Caco-2 (cell line): ENCODE measurements at regions not wholly inside any gene's neighbourhood (a gene's known extent, or its start where the extent isn't known, plus 50 kb on each side); places are given as distances from the start of the nearest gene placed in this dataset.

Source experiments
- BruUV-seq: library from RNA; stranded (reverse); fragments of 400-500 nt; replicated peaks from 2 replicates; lab custom pipeline; 2021; lab: Mats Ljungman, UMichigan
- CTCF ChIA-PET: fragments of 300-600 bp; sonication (Branson Sonifier 250); formaldehyde crosslinking; loops from one replicate; lab custom pipeline; 2022; ENCODE audit warnings: antibody characterized with exemption; lab: Charles Lee
- POLR2A ChIA-PET: fragments of 300-600 bp; sonication (Branson Sonifier 250); formaldehyde crosslinking; loops from one replicate; lab custom pipeline; 2022; ENCODE audit warnings: antibody characterized with exemption; lab: Charles Lee
- DNase-seq, 2 experiments: peaks; one replicate each; pipeline versions ENCODE4 v3.0.0 to v3.0.0-alpha.2; 2020 to 2022
- H3K27me3 ChIP-seq: replicated peaks from 2 replicates; pipeline ENCODE4 v1.6.0; 2011; ENCODE audit warnings: low read length; ENCODE audit not compliant: control insufficient read depth, insufficient read depth
- H3K36me3 ChIP-seq: 2 replicates; pipeline ENCODE4 v1.5.1; 2011; ENCODE audit warnings: low read length; ENCODE audit not compliant: control insufficient read depth, insufficient read depth
- H3K4me1 ChIP-seq: fragments of 250-450 bp; sonication (Bioruptor Pico); 2 replicates; pipeline ENCODE4 v1.5.1; 2020; ENCODE audit warnings: mild to moderate bottlenecking
- H3K4me3 ChIP-seq: 2 replicates; pipeline ENCODE4 v1.5.1; 2011; ENCODE audit warnings: low read depth, mild to moderate bottlenecking, control low read depth, low read length
- H3K9me3 ChIP-seq: fragments of 250-450 bp; sonication (Bioruptor Pico); 2 replicates; pipeline ENCODE4 v1.5.1; 2020; ENCODE audit warnings: mild to moderate bottlenecking, moderate library complexity
- H3K27ac Mint-ChIP-seq: one replicate; pipeline ENCODE4 v1.8.0; 2022; ENCODE audit warnings: mixed read lengths; ENCODE audit not compliant: unreplicated experiment
- H3K27me3 Mint-ChIP-seq: one replicate; pipeline ENCODE4 v1.8.0; 2022; ENCODE audit warnings: mixed read lengths; ENCODE audit not compliant: insufficient read depth, unreplicated experiment
- H3K36me3 Mint-ChIP-seq: one replicate; pipeline ENCODE4 v1.8.0; 2022; ENCODE audit warnings: mild to moderate bottlenecking, mixed read lengths; ENCODE audit not compliant: insufficient read depth, unreplicated experiment
- H3K4me1 Mint-ChIP-seq: one replicate; pipeline ENCODE4 v1.8.0; 2022; ENCODE audit warnings: low read depth, mixed read lengths; ENCODE audit not compliant: unreplicated experiment
- H3K4me3 Mint-ChIP-seq: one replicate; pipeline ENCODE4 v1.8.0; 2022; ENCODE audit warnings: mild to moderate bottlenecking, moderate library complexity, mixed read lengths; ENCODE audit not compliant: unreplicated experiment
- H3K9me3 Mint-ChIP-seq: one replicate; pipeline ENCODE4 v1.8.0; 2022; ENCODE audit warnings: mixed read lengths; ENCODE audit not compliant: unreplicated experiment
- intact Hi-C: fragments of 100-400 bp; cut with micrococcal nuclease; formaldehyde crosslinking; loops from one replicate; pipeline ENCODE4 v1.10.0; 2022; ENCODE audit not compliant: unreplicated experiment
- TF ChIP-seq, protein P1 (sequence below), 2 experiments: fragments of 200-600 bp in 1 of 2; IDR thresholded peaks; 1 replicate in 1 of 2; 2 replicates in 1 of 2; pipeline versions ENCODE4 v1.5.1 to v1.8.0; 2011 to 2022; ENCODE audit warnings: antibody characterized with exemption in 1 of 2, control low read depth in 1 of 2, inconsistent platforms in 1 of 2, low read depth in 1 of 2, low read length in 1 of 2, mild to moderate bottlenecking in 1 of 2, moderate library complexity in 1 of 2; ENCODE audit not compliant: insufficient read depth in 1 of 2, severe bottlenecking in 1 of 2, unreplicated experiment in 1 of 2

DNA sequence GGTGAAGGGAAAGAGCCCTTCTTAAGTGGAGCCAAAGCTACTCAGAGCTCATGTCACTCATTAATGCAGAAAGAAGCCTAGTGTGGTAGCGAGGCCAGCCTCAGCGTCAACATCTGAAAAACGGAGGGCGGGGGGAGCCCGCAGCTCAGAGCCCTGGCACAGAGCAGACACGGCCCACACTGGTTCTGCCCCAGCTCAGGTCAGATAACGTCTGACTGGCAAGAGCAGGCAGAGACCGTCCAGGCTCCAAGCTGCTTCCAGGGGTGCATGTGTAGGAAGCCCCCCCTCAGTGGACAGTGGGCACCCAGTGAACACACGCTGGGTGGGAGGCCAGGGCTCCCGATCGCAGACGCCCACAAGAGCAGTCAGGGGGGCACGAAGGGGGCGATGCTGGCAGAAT lies 100.8 kb downstream of the SHANK2 start:
- DNase-seq = no peak
- Mint-ChIP-seq H3K27me3 (no peaks in the 10 kb centered on the region), H3K4me3 (no peak overlapping the region), H3K27ac (peak overlapping the region; percentile 45), H3K36me3 (peaks cover 57% of the 10 kb centered on the region), H3K9me3 (no peaks in the 10 kb centered on the region), H3K4me1 (peaks cover 25% of the 10 kb centered on the region)
- H3K27me3 ChIP-seq = no peaks in the 10 kb centered on the region
- H3K9me3 ChIP-seq = no peaks in the 10 kb centered on the region
- H3K36me3 ChIP-seq = peaks cover 8% of the 10 kb centered on the region
- H3K4me3 ChIP-seq = no peak overlapping the region
- TF ChIP-seq, protein P1, sequence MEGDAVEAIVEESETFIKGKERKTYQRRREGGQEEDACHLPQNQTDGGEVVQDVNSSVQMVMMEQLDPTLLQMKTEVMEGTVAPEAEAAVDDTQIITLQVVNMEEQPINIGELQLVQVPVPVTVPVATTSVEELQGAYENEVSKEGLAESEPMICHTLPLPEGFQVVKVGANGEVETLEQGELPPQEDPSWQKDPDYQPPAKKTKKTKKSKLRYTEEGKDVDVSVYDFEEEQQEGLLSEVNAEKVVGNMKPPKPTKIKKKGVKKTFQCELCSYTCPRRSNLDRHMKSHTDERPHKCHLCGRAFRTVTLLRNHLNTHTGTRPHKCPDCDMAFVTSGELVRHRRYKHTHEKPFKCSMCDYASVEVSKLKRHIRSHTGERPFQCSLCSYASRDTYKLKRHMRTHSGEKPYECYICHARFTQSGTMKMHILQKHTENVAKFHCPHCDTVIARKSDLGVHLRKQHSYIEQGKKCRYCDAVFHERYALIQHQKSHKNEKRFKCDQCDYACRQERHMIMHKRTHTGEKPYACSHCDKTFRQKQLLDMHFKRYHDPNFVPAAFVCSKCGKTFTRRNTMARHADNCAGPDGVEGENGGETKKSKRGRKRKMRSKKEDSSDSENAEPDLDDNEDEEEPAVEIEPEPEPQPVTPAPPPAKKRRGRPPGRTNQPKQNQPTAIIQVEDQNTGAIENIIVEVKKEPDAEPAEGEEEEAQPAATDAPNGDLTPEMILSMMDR (IDR thresholded peaks at IDR 0.05; ENCODE audit: insufficient read depth in 1 of 2, low read depth in 1 of 2, low read length in 1 of 2, severe bottlenecking in 1 of 2, unreplicated experiment in 1 of 2) = no peak
- ChIA-PET CTCF (no interaction called here), POLR2A (no interaction called here)
- H3K4me1 ChIP-seq = peaks cover 7% of the 10 kb centered on the region; the same call in 1 of the 2 replicates
- intact Hi-C loops = no loop called here
- no TSS peak for BruUV-seq

DNA sequence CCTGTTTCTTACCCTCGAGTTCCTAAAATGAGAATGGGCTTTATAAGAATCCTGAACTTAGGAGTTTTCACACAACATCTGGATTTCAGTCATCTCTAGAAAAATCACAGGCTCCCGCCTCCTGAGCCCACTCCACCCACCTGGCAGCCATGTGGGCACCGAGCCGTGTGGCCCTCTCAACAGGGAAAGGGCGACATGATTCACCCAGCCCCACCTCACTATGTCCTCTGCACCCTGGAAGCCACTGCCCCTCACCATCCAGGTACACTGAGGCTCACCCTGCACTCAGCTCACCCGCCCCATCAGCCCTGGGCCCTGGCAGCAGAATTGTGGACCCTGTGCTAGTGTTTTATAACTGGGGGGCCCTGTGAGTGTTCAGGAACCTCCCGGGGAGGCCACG lies 101.5 kb downstream of the SHANK2 start:
- H3K9me3 Mint-ChIP-seq = no peaks in the 10 kb centered on the region
- Histone ChIP-seq H3K27me3 (no peaks in the 10 kb centered on the region), H3K36me3 (peaks cover 11% of the 10 kb centered on the region), H3K4me3 (no peak overlapping the region), H3K9me3 (no peaks in the 10 kb centered on the region), H3K4me1 (peaks cover 7% of the 10 kb centered on the region; the same call in 1 of the 2 replicates)
- ChIA-PET CTCF (no interaction called here), POLR2A (no interaction called here)
- TF ChIP-seq, protein P1 (IDR thresholded peaks at IDR 0.05; ENCODE audit: insufficient read depth in 1 of 2, low read depth in 1 of 2, low read length in 1 of 2, severe bottlenecking in 1 of 2, unreplicated experiment in 1 of 2) = no peak
- intact Hi-C loops = no loop called here
- peaks cover 62% of the 10 kb centered on the region for H3K36me3 Mint-ChIP-seq
- no peaks in the 10 kb centered on the region for H3K27me3 Mint-ChIP-seq
- H3K4me3 Mint-ChIP-seq = no peak overlapping the region
- no peak for DNase-seq
- BruUV-seq = no TSS peak
- peaks cover 18% of the 10 kb centered on the region for H3K4me1 Mint-ChIP-seq
- peak overlapping the region; percentile 45 for H3K27ac Mint-ChIP-seq

- intact Hi-C loops = no loop called here
- peaks cover 10% of the 10 kb centered on the region for H3K36me3 ChIP-seq
- POLR2A ChIA-PET = no interaction called here
- Mint-ChIP-seq H3K4me1 (peaks cover 14% of the 10 kb centered on the region), H3K27me3 (no peaks in the 10 kb centered on the region), H3K4me3 (no peak overlapping the region), H3K9me3 (no peaks in the 10 kb centered on the region), H3K27ac (no peak overlapping the region), H3K36me3 (peaks cover 66% of the 10 kb centered on the region)
- no peak for DNase-seq
- CTCF ChIA-PET = no interaction called here
- H3K4me1 ChIP-seq = 0 out of 2 replicates have a peak, but pooled peaks cover 2% of the 10 kb centered on the region
- H3K27me3 ChIP-seq = no peaks in the 10 kb centered on the region
- no TSS peak for BruUV-seq
- no peak overlapping the region for H3K4me3 ChIP-seq
- no peaks in the 10 kb centered on the region for H3K9me3 ChIP-seq
- TF ChIP-seq, protein P1 (IDR thresholded peaks at IDR 0.05; ENCODE audit: insufficient read depth in 1 of 2, low read depth in 1 of 2, low read length in 1 of 2, severe bottlenecking in 1 of 2, unreplicated experiment in 1 of 2) = no peak
Observed at GRCh38 chr11:71148716-71149115, 103.7 kb downstream of the SHANK2 start.
